CD8-positive, alpha-beta memory T cell (primary cell): ENCODE measurements at regions not wholly inside any gene's neighbourhood (a gene's known extent, or its start where the extent isn't known, plus 50 kb on each side); places are given as distances from the start of the nearest gene placed in this dataset.
"Not testable (repeated sequence)": the region's sequence is repeated elsewhere in the genome, so short reads cannot be mapped to it uniquely, and the experiment has no call there.

ENCODE experiments used
- CTCF ChIA-PET: fragments of 350-600 bp; sonication (Branson Sonifier 250); formaldehyde crosslinking; loops from one replicate; lab custom pipeline; 2021; ENCODE audit warnings: antibody characterized with exemption; lab: Charles Lee
- POLR2A ChIA-PET: fragments of 350-600 bp; sonication (Branson Sonifier 250); formaldehyde crosslinking; loops from one replicate; lab custom pipeline; 2021; ENCODE audit warnings: antibody characterized with exemption; lab: Charles Lee
- DNase-seq, 5 donors: peaks; one replicate each; pipeline versions ENCODE4 v3.0.0 to v3.0.0-alpha.2; 2020 to 2022; ENCODE audit warnings: mixed read lengths in 1 of 5
- H3K27ac ChIP-seq: one replicate; pipeline ENCODE4 v1.7.0; 2013; ENCODE audit warnings: low read depth, mild to moderate bottlenecking, low read length, moderate library complexity
- H3K27me3 ChIP-seq: 2 replicates; pipeline ENCODE4 v1.7.0; 2013; ENCODE audit warnings: low read length, mild to moderate bottlenecking; ENCODE audit not compliant: insufficient read depth, poor library complexity, severe bottlenecking
- H3K36me3 ChIP-seq: 2 replicates; pipeline ENCODE4 v1.7.0; 2013; ENCODE audit warnings: mild to moderate bottlenecking, low read length, moderate library complexity; ENCODE audit not compliant: insufficient read depth
- H3K4me1 ChIP-seq: 2 replicates; pipeline ENCODE4 v1.7.0; 2013; ENCODE audit warnings: mild to moderate bottlenecking, low read length, moderate library complexity; ENCODE audit not compliant: insufficient read depth
- H3K4me3 ChIP-seq: 2 replicates; pipeline ENCODE4 v1.7.0; 2013; ENCODE audit warnings: mild to moderate bottlenecking, low read length
- H3K9me3 ChIP-seq: 2 replicates; pipeline ENCODE4 v1.7.0; 2013; ENCODE audit warnings: mild to moderate bottlenecking, low read length
- H3K27ac Mint-ChIP-seq, 8 donors: one replicate each; pipeline ENCODE4 v1.8.0; 2020 to 2021; ENCODE audit warnings: mixed read lengths in 8 of 8, mild to moderate bottlenecking in 6 of 8, inconsistent platforms in 3 of 8, moderate library complexity in 3 of 8
- H3K27me3 Mint-ChIP-seq, 2 donors: one replicate each; pipeline ENCODE4 v1.8.0; 2020 to 2021; ENCODE audit warnings: mixed read lengths in 2 of 2, mild to moderate bottlenecking in 1 of 2, moderate library complexity in 1 of 2
- H3K36me3 Mint-ChIP-seq, 3 donors: one replicate each; pipeline ENCODE4 v1.8.0; 2020 to 2021; ENCODE audit warnings: mixed read lengths in 3 of 3, inconsistent platforms in 1 of 3, mild to moderate bottlenecking in 1 of 3
- H3K4me1 Mint-ChIP-seq, 3 donors: one replicate each; pipeline ENCODE4 v1.8.0; 2020 to 2021; ENCODE audit warnings: mixed read lengths in 3 of 3, inconsistent platforms in 1 of 3, mild to moderate bottlenecking in 1 of 3
- H3K4me3 Mint-ChIP-seq, 7 donors: one replicate each; pipeline ENCODE4 v1.8.0; 2020 to 2021; ENCODE audit warnings: mixed read lengths in 7 of 7, mild to moderate bottlenecking in 6 of 7, moderate library complexity in 4 of 7, inconsistent platforms in 2 of 7
- H3K9me3 Mint-ChIP-seq, 5 donors: one replicate each; pipeline ENCODE4 v1.8.0; 2020 to 2022; ENCODE audit warnings: mixed read lengths in 5 of 5, mild to moderate bottlenecking in 3 of 5, moderate library complexity in 2 of 5, inconsistent platforms in 1 of 5

DNA sequence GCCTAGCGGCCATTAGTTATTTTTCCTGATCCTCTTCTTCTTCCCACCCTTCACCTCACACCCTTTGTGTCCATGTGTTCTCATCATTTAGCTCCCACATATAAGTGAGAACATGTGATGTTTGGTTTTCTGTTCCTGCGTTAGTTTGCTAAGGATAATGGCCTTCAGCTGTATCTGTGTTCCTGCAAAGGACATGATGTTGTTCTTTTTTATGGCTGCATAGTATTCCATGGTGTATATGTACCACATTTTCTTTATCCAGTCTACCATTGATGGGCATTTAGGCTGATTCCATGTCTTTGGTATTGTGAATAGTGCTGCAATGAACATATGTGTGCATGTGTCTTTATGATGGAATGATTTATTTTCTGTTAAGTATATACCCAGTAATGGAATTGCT lies 63.9 kb upstream of the CCNY start:
- POLR2A ChIA-PET = interaction anchor here (0.7 kb wide), 1 partner anchor 290 kb away, joined by 3 read pairs; no protein-coding TSS in a partner anchor
- H3K4me3 ChIP-seq, H3K9me3 Mint-ChIP-seq, H3K36me3 Mint-ChIP-seq, DNase-seq, H3K27ac Mint-ChIP-seq, H3K9me3 ChIP-seq, H3K27ac ChIP-seq, H3K4me3 Mint-ChIP-seq, H3K36me3 ChIP-seq, H3K27me3 ChIP-seq, CTCF ChIA-PET, H3K4me1 Mint-ChIP-seq, H3K4me1 ChIP-seq: not testable (repeated sequence)
- peaks cover 5 to 12% of the 10 kb centered on the region in 2 donors for H3K27me3 Mint-ChIP-seq

DNA sequence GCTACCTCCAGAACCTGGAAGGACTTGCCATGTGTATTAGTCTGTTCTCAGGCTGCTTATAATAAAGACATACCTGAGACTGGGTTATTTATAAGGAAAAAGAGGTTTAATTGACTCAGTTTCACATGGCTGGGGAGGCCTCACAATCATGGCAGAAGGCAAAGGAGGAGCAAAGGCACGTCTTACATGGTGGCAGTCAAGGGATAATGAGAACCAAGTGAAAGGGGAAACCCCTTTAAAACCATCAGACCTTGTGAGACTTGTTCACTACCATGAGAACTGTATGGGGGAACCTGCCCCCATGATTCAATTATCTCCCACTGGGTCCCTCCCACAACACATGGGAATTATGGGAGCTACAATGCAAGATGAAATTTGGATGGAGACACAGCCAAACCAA lies 62.3 kb upstream of the CCNY start:
- H3K27ac Mint-ChIP-seq, H3K4me3 Mint-ChIP-seq: not testable (repeated sequence)

DNA sequence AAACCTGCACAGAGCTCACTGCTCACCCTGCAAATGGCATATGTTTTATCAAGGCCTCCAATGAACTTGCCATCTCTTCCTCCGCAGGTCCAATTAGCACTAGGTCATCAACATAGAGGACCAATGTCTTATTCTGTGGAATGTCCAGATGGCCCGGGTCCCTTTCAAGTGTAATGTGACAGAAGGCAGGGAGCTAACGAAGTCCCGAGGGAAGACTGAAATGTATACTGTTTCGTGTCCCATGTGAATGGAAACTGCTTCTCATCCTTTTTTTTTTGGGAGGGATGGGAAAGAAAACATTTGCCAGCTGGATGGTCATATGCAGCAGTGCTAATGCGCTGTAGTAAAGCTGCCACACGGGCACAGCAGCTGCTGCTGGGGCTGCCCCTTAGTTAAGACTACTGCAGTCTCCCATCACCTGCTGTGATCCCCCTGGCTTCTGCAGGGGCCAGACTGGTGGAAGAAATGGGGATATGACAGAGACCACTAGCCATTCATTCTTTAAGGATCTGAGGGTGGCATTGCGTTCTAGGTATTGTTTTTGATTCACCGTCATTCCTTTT lies 61.7 kb upstream of the CCNY start:
- Mint-ChIP-seq H3K9me3 (peaks cover 0 to 9% (median 0%) of the 10 kb centered on the region in 5 donors), H3K4me3 (no peak overlapping the region), H3K36me3 (no peaks in the 10 kb centered on the region), H3K4me1 (no peaks in the 10 kb centered on the region), H3K27me3 (peaks cover 6 to 12% of the 10 kb centered on the region in 2 donors), H3K27ac (no peak overlapping the region)
- Histone ChIP-seq H3K9me3 (no peaks in the 10 kb centered on the region), H3K27ac (no peak overlapping the region), H3K4me1 (no peaks in the 10 kb centered on the region), H3K4me3 (no peak overlapping the region), H3K27me3 (no peaks in the 10 kb centered on the region), H3K36me3 (no peaks in the 10 kb centered on the region)
- POLR2A ChIA-PET = no interaction called here
- DNase-seq = no peak
- CTCF ChIA-PET = no interaction called here

More for the DNA sequence above, 62.3 kb upstream of the CCNY start:
- H3K36me3 Mint-ChIP-seq, DNase-seq, H3K4me1 Mint-ChIP-seq, H3K9me3 ChIP-seq, H3K4me3 ChIP-seq, H3K27me3 ChIP-seq, H3K36me3 ChIP-seq, POLR2A ChIA-PET, H3K4me1 ChIP-seq, H3K27ac ChIP-seq, CTCF ChIA-PET, H3K9me3 Mint-ChIP-seq: not testable (repeated sequence)
- peaks cover 6 to 12% of the 10 kb centered on the region in 2 donors for H3K27me3 Mint-ChIP-seq

DNA sequence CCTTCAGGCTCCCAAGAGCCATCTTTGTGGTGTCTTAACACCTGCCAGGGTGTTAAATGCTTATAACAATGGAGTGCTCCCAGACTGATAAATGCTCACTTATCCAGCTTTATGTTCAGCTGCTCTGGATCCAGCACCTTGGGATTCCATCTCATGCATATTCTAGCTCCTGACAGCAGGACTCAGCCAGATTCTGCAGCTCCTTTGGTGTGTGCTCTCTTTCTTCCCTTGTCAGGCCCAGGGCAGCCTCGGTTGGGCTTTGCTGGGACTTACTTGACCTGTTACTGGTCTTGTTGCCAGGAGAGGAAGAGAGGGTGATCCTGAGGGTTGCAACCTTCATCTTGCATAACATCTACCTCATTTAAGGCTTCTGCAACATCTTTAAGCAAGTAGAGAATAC lies 59.4 kb upstream of the CCNY start:
- ChIA-PET CTCF (no interaction called here), POLR2A (no interaction called here)
- no peaks in the 10 kb centered on the region for H3K36me3 ChIP-seq
- H3K27me3 Mint-ChIP-seq = peaks cover 6 to 12% of the 10 kb centered on the region in 2 donors
- no peak overlapping the region for H3K4me3 ChIP-seq
- H3K27me3 ChIP-seq = no peaks in the 10 kb centered on the region
- H3K4me1 Mint-ChIP-seq = no peaks in the 10 kb centered on the region
- peaks cover 0 to 9% (median 0%) of the 10 kb centered on the region in 5 donors for H3K9me3 Mint-ChIP-seq
- DNase-seq = no peak
- no peak overlapping the region for H3K27ac Mint-ChIP-seq
- H3K4me3 Mint-ChIP-seq = no peak overlapping the region
- H3K36me3 Mint-ChIP-seq = peaks cover 0 to 4% (median 0%) of the 10 kb centered on the region in 3 donors
- H3K27ac ChIP-seq = no peak overlapping the region
- no peaks in the 10 kb centered on the region for H3K4me1 ChIP-seq
- no peaks in the 10 kb centered on the region for H3K9me3 ChIP-seq

DNA sequence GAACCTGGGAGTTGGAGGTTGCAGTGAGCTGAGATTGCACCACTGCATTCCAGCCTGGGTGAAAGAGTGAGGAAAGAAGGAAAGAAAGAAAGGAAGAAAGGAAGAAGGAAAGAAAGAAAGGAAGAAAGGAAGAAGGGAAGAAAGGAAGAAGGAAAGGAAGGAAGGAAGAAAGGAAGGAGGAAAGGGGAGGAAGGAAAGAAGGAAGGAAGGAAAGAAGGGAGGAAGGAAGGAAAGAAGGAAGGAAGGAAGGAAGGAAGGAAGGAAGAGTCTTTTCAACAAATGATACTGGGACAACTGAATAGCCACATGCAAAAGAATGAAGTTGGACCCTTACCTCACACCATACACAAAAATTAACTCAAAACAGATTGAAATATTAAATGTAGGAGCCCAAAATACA lies 56.1 kb upstream of the CCNY start:
- H3K4me1 Mint-ChIP-seq, H3K27me3 ChIP-seq, DNase-seq, CTCF ChIA-PET, H3K27me3 Mint-ChIP-seq, H3K4me3 ChIP-seq, H3K27ac ChIP-seq, H3K27ac Mint-ChIP-seq, H3K4me3 Mint-ChIP-seq, H3K9me3 ChIP-seq, H3K36me3 ChIP-seq, H3K9me3 Mint-ChIP-seq, H3K4me1 ChIP-seq, H3K36me3 Mint-ChIP-seq, POLR2A ChIA-PET: not testable (repeated sequence)
